DMS114 treated with DMSO at 0.1 percent for 48 hours (cell line): ENCODE measurements at regions not wholly inside any gene's neighbourhood (a gene's known extent, or its start where the extent isn't known, plus 50 kb on each side); places are given as distances from the start of the nearest gene placed in this dataset.
A peak's percentile ranks its signal among the peaks of the same experiment; 100 is the strongest.
"Not testable (repeated sequence)": the region's sequence is repeated elsewhere in the genome, so short reads cannot be mapped to it uniquely, and the experiment has no call there.

ENCODE experiments used
- DNase-seq: peaks from one replicate; lab custom pipeline; 2025; ENCODE audit not compliant: unreplicated experiment; lab: John Stamatoyannopoulos, UW

DNA sequence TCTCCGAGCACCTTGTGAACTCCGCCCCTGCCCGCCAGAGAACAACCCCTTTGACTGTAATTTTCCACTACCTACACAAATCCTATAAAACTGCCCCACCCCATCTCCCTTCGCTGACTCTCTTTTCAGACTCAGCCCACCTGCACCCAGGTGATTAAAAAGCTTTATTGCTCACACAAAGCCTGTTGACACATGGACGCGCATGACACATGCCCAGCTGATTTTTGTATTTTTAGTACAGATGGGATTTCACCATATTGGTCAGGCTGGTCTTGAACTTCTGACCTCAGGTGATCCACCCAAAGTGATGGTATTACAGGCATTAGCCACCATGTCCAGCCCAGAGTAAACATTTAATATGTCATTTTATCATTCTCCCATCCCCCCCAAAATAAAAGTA lies 97.0 kb upstream of the CCNG1 start:
- DNase-seq: not testable (repeated sequence)

DNA sequence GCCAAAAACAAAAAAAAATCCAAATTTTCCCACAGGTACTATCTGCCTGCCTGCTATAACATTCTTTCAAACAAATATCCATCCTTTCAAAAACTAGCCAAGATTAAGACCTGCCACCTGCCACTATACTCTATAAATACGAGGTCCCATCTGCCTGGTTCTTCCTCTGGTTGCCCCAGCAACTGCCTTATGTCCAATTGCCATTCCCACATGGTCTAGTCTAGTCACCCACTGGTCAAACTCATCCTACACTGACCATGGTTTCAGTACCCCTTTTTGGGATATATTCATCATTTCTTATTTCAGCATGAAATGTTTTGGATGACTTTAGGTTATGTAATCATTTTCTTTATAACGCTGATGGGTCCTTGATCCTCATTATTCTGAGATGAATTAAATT lies 95.1 kb upstream of the CCNG1 start:
- no peak for DNase-seq

DNA sequence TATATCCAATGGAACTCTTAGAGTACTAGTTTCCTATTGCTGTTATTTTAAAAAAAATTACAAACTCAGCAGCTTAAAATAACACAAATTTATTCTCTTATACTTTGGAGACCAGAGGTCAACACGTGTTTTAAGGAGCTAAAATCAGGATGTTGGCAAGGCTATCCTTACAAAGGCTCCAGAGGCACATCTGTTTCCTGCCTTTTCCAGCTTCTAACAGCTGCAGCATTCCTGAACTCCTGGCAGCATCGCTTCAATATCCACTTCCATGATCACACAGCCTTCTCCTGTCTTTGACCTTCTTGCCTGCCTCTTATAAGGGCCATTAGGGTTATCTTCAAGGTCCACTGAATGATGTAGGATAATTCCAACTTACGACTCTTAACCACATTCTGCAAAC lies 92.2 kb upstream of the CCNG1 start:
- no peak for DNase-seq

DNA sequence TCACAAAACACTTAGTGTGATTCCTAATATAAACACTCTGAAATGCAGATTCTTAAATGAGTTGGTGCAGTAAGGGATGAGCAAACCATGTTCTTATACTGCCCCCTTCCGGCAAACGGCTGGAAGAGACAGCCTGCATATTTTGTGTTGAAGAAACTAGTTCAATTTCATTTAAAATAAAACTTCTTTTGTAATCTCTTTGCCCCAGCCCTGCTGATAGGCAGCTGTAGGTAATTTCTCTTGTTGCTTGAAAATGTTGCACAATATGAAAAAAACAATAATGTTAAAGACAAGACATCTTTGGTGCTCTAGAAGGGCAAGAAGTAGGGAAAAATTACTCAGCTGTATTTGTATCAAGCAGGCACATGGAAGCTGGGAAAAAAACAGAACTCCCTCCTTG lies 89.7 kb upstream of the CCNG1 start:
- DNase-seq: peak; percentile 25

DNA sequence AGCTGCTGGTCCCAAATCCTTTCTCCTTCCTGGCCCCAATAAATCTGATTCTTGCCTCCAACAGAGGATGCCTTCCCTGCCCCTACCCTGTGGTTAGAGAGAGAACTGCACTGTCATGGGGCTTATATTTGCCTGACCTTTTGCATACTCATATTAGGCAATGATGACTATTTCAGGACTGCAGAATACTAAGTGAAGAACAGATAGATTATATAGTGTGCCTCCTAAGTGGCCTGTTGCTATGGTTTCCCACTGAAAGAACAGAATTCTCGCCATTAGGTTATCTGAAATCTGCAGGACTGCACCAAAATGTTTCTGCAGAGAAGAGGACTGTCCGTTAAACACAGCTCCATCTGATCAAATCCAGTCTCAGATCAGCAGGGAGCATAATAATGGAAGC lies 87.3 kb upstream of the CCNG1 start:
- DNase-seq: no peak

DNA sequence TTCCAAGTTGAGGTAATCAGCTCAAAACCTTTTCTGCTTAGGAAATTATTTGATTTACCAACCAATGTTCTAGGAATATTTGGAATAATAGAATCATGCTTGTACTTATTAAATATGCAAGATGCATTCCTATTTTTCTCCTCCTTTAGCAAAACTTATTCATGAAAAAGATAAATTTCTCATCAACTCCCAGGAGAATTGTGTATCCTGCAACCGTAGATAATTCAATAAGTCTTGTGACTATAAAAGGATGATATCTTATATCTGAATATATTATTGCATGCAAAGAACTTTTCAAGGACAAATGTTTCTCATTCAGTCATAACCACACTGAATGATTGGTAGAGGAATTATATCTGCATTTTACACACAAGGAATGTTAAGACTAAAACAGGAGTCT lies 84.9 kb upstream of the CCNG1 start:
- DNase-seq: no peak

DNA sequence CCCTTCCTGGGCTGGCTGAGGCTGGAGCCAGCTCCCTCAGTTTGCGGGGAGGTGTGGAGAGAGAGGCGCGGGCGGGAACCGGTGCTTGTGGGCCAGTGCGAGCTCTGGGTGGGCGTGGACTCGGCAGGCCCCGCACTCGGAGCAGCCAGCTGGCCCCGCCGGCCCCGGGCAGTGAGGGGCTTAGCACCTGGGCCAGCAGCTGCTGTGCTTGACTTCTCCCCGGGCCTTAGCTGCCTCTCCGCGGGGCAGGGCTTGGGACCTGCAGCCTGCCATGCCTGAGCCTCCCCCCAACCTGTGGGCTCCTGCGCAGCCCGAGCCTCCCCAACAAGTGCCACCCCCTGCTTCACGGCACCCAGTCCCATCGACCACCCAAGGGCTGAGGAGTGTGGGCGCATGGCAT lies 81.6 kb upstream of the CCNG1 start:
- not testable (repeated sequence) for DNase-seq

DNA sequence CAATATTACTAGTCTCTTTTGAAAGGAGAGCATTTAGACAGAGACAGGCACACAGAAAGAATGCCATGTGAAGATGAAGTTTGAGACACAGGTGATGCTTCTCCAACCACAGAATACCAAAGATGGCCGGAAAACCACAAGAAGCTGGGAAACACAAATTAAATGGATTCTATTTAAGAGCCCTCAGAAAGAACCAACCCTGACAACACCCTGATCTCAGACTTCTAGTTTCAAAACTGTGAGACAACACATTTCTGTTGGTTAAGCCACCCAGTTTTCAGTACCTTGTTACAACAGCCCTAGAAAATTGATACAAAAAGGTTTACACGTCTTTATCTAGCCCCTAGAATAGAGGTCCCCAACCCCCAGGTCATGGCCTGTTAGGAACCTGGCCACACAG lies 79.8 kb upstream of the CCNG1 start:
- DNase-seq: no peak

DNA sequence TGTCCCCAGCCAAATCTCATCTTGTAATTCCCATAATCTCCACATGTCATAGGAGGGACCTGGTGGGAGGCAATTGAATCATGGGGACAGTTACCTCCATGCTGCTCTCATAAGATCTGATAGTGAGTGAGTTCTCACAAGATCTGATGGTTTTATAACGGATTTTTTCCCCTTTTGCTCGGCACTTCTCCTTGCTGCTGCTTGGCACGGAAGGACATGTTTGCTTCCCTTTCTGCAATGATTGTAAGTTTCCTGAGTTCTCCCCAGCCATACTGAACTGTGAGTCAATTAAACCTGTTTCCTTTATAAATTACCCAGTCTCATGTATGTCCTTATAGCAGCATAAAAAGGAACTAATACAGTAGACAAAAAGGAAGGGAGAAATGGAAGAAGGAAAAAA lies 76.7 kb upstream of the CCNG1 start:
- no peak for DNase-seq

DNA sequence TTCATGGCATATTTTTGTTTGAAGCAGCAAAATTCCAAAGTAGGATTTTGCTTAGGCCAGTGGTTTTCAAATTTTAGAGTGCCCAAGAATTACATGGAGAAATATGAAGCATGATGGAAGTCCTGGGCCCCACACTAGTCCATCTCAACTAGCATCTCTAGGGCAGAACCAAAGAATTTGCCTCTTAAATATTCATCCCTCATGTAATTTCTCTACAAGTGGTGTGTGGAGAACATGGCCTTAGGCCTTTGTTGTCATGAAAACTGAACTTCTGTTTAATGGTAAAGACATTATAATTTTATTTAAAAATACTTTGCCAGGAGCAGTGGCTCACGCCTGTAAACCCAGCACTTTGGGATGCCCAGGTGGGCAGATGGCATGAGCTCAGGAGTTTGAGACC lies 75.9 kb upstream of the CCNG1 start:
- DNase-seq: no peak

DNA sequence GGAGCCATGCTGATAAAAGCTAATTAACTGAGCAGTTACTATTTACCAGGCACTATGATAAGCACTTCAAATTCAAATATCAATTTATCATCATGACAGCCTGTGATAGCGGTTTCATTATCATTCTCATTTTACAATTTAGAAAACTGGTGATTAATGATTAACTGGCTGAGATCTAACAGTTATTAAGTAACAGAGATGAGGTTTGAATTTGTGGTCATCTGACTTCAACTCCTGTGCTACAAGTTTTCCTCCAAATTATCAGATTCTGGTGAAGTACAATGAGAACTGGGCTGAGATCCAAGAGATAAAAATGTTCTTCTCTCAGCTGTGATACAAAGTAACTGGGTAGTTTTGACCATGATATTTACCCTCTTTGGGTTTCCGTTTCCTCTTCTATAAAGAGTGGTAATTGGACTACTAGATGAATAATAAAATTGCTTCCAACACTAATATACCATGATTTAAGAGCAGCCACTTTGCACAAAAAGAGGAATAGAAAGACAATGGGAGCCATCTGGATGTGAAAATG lies 74.5 kb upstream of the CCNG1 start:
- DNase-seq: no peak

DNA sequence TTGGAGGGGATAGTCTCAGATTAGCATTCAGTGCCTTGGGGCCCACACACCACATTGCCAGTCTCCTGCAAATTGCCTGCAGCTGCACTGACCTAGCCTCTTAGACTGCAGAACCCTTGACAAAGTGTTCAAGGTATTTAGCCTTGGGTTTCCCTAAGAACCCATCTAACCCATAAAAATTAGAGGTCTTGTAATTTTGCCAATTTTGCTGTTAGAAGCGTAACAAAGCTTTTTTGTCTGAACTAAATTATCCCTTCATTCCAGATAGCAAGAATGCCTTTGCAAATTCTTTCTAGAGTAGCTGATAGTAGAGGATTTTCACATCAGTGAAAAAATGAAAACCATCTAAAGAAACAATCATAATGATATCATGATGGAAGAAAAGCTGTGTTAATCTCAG lies 74.0 kb upstream of the CCNG1 start:
- DNase-seq: no peak

DNA sequence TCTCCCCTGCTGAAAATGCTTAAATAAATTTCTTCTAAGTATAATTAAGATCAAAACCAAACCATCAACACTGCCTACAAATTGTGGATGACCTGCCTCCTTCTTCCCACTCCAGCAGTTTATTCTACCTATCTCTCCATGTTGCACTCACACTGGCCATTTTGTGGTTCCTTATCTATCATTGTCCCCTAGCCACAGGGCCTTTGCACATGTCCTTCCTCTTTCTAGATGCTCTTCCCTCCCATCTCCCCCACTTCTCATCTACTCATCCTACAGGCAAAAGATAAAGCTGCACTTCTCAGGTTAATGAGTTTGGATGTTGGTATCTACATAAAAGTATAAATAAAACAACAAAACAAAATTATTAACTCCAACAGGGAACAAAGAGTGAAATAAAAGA lies 70.6 kb upstream of the CCNG1 start:
- no peak for DNase-seq

DNA sequence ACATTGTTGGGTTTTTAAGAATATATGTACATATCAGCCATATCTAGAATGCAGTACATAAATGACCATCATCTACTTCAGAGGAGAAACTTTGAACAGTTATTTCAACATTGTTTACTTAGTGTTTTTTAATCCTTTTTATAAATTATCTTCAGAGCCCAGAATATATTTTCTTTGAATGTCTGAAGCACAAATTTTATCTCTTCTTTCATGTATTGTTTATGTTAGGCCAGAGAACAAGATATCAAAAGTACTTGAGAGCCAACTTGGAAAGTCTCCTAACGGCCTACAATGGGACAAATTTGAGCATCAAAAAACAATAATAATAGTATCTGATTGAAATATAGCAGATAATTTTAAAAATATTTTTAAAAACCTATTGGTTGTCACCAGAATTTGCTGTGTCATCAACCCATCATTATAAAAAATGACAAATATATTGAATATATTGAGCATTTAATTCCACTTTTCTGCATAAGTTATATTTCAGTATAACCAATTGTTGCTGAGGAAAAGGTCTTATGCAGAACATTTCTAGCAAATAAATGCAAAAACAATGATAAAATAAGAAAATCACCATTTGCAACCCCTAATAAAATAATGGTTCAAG lies 67.5 kb upstream of the CCNG1 start:
- DNase-seq: no peak

DNA sequence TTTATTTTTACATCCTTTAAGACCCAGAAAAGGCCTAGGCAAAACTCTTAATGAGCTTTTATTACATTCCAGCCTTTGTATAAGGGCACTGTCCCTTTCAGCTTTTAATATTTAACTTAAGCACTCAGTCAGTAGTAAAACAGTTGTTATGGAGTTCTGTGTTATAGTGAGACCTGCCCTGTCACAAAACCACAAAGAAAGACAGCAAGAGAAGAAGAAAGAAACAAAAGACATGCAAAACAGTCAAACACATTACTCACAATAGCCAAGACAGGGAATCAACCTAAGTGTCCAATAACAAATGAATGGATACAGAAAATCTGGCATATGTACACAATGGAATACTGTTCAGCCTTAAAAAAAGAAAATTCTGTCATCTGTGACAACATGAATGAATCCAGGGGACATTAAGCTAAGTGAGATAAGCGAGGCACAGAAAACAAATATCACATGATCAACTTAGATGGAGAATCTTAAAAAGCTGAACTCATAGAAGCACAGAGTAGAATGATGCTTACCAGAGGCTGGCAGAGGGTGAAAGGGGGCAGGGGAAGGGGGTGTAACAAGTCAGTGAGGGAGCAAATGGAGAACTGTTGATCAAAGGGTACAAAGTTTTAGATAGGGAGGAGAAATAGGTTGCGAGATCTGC lies 63.8 kb upstream of the CCNG1 start:
- DNase-seq: no peak

DNA sequence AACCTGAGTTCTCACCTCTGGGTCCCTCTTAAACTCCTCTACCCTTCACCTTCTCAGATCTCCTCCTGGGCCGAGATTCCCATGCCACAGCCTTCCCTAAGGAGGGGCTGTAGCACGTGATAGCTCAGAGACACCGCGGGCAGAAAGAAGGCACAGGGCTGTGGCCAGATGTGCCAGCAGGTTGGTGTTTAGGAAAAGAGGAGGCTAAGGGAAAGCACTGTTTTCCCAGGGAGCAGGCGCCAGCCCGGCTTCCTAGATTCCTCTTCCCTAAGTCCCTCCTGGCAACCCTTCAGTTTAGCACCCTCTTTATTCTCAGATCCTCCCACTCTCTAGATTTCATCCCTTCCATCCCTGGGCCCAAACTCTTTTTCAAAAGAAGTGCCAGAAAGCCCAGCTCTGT lies 59.4 kb upstream of the CCNG1 start:
- no peak for DNase-seq

DNA sequence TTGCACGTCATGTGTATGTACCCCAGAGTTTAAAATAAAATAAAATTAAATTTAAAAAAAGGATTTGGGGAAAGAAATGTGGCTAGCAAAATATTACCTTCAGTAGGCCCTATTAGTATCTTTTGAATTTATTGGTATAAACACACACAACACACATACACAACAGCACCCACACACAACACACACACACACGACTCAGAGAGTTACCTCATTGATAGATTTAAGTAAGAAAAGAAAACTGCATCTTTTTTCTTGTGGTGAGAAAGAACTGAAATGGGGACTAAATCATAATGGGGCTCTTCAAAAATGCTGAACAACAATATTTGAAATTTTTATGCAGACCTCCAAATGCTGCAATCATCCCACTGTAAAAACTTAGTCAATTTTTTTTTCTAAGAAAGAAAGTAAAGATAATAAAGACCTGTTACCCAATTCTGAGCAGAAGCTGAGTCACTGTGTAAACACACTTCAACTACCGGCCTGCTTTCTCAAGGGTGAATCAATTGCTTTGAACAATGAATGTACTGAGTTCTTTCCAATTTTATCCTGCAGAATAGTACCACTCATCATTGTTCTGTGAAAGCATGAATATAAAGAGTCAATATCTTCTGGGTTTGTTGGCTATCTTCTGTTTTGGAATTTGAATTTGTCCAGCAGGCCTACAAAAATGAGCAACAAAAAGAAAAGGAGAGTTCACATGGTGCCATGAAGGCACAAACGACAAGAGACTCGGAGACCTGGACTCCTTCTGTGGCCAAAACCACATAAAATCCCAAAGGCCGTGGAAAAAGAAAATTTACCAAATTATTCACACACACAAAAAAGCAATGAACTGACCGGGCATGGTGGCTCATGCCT lies 57.9 kb upstream of the CCNG1 start:
- no peak for DNase-seq

DNA sequence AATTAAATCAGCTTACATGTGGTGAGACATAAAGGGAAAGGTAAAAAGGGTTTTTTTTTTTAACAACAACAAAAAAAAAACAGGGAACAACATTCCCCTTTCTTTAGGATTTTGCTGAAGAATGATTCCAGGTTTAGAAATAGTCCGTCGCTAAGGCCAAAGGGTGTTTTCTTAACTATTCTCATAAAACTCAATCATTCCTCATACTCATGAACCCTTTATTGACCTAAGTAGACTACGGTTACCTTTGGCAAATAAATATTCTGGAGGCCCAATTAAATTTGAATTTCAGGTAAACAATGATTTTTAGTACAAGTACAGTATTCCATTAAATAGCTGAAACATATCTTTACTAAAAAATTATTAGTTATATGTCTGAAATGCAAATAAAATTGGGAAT lies 55.6 kb upstream of the CCNG1 start:
- no peak for DNase-seq

DNA sequence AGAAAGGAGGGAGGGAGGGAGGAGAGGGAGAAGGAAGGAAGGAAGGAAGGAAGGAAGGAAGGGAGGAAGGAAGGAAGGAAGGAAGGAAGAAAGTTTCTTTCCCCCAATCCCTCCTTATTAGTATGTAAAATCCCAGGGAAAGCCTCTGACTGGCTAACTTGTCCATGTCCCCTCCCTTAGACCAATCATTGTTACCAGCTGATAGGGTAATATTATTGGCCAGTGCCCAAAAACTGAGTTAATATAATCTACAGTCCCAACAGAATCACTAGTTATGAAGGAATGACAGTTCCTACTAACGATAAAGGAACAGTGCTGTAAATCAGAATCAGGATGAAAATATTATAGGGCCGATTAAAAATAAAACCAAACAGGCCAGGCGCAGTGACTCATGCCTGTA lies 53.6 kb upstream of the CCNG1 start:
- no peak for DNase-seq

DNA sequence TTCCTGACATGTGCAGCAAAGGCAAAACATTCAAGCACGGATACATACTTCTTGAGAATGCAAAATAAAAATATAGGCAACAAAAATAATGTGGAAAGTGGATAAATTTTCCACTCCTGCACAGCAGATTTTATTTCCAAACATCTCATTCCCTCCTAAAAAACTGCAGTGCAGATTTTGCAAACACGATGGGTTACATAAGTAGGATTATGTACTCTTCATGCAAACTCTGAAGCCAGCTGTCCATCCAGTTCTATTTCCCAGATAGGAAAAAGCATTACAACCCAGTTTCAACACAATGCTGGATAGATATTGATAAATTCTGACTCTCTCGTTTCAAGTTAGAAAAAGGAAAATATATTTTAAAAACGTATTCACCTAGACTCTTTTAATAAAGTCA lies 52.7 kb upstream of the CCNG1 start:
- DNase-seq: no peak

DNA sequence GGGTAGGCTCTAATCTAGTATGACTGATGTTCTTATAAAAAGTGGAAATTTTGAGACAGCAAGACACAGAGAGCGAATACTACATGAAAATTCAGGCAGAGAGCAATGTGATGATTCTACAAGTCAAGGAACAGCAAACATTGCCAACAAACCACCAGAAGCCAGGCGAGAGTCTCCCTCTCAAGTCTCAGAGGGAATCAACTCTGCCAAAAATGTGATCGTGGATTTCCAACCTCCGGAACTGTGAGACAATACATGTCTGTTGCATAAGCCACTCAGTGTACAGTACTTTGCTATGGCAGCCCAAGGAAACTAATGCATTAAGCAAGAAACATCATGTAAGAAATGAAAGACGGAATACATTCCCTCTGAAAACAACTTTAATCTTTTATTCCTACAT lies 52.1 kb upstream of the CCNG1 start:
- no peak for DNase-seq

DNA sequence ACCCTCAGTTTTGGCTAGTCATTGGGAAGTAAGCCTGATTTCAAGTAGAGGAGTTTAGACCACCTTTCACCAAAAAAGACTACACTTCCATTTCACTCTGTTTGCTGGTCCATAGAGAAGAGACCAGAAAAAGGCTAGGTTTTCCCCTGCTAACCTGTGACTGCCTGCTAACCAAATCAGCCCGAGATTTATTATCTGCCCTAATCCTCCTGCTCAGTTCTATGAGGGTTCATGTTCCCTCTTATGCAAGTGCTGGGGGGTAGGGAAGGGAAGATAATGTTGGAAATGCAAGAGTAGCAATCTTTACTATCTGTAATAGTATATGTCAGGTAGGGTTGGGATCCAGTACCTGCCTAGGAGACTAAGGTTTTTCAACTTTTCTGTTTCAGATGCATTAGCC lies 51.6 kb upstream of the CCNG1 start:
- no peak for DNase-seq
